GM12878 (cell line): ENCODE measurements at regions not wholly inside any gene's neighbourhood (a gene's known extent, or its start where the extent isn't known, plus 50 kb on each side); places are given as distances from the start of the nearest gene placed in this dataset.

Source experiments
- ATAC-seq: fragments of 200-7000 bp; cut with Tn5 transposase; 3 replicates; pipeline ENCODE4 v1.9.1; 2020; ENCODE audit warnings: mild to moderate bottlenecking, moderate library complexity
- BruUV-seq: library from RNA; stranded (reverse); fragments of 400-500 nt; replicated peaks from 2 replicates; lab custom pipeline; 2021; lab: Mats Ljungman, UMichigan
- CTCF ChIA-PET: fragments of 300-600 bp; sonication (Branson Sonifier 250); formaldehyde crosslinking; extraction: SDS; loops from one replicate; lab custom pipeline; 2021; ENCODE audit warnings: inconsistent platforms; lab: Yijun Ruan, JAX
- POLR2A ChIA-PET: fragments of 350-600 bp; formaldehyde crosslinking; extraction: SDS; loops from one replicate; lab custom pipeline; 2021; ENCODE audit warnings: inconsistent platforms; lab: Charles Lee
- RAD21 ChIA-PET: fragments of 300-600 bp; sonication (Branson Sonifier 250); formaldehyde crosslinking; loops from one replicate; lab custom pipeline; 2023; ENCODE audit warnings: antibody characterized with exemption; ENCODE audit not compliant: unreplicated experiment; lab: Charles Lee
- SMC1A ChIA-PET: fragments of 300-600 bp; sonication (Branson Sonifier 250); formaldehyde crosslinking; loops from one replicate; lab custom pipeline; 2023; ENCODE audit not compliant: unreplicated experiment, uncharacterized antibody; lab: Charles Lee
- DNase-seq: peaks from one replicate; pipeline ENCODE4 v3.0.0-alpha.2; 2011; ENCODE audit warnings: low read depth, low spot score
- FAIRE-seq: peaks from 3 replicates; lab custom pipeline; 2011; peaks lifted over from hg19 to GRCh38; lab: Jason Lieb, UNC
- H2AFZ ChIP-seq: 2 replicates; pipeline ENCODE4 v1.6.0; 2011; ENCODE audit warnings: low read depth, low read length, control low read depth; ENCODE audit not compliant: control insufficient read depth
- H3K27ac ChIP-seq: 2 replicates; pipeline ENCODE4 v1.5.1; 2011; ENCODE audit warnings: control low read depth; ENCODE audit not compliant: control insufficient read depth, insufficient read depth
- H3K27me3 ChIP-seq, 2 experiments: replicated peaks in 1 of 2; 2 replicates each; pipeline versions ENCODE4 v1.6.0 to v1.6.1; 2011; ENCODE audit warnings: low read length in 1 of 2; ENCODE audit not compliant: control insufficient read depth in 2 of 2, insufficient read depth in 2 of 2
- H3K36me3 ChIP-seq, 2 experiments: 2 replicates each; pipeline ENCODE4 v1.5.1; 2011; ENCODE audit warnings: low read length in 1 of 2; ENCODE audit not compliant: control insufficient read depth in 2 of 2, insufficient read depth in 2 of 2
- H3K4me1 ChIP-seq: 2 replicates; pipeline ENCODE4 v1.6.1; 2011; ENCODE audit warnings: mild to moderate bottlenecking, low read length, moderate library complexity, mixed read lengths; ENCODE audit not compliant: control insufficient read depth, insufficient read depth
- H3K4me2 ChIP-seq: 2 replicates; pipeline ENCODE4 v1.6.0; 2011; ENCODE audit warnings: control low read depth; ENCODE audit not compliant: control insufficient read depth, insufficient read depth
- H3K4me3 ChIP-seq: fragments of 200-600 bp; sonication (generic); 2 replicates; pipeline ENCODE4 v1.5.1; 2016
- H3K79me2 ChIP-seq: 2 replicates; pipeline ENCODE4 v1.6.0; 2011; ENCODE audit warnings: low read length; ENCODE audit not compliant: control insufficient read depth, insufficient read depth
- H3K9ac ChIP-seq: 2 replicates; pipeline ENCODE4 v1.8.0; 2011; ENCODE audit warnings: low read length, control low read depth, mixed read lengths; ENCODE audit not compliant: control insufficient read depth, insufficient read depth
- H3K9me3 ChIP-seq: replicated peaks from 3 replicates; pipeline ENCODE4 v1.5.1; 2011; ENCODE audit warnings: mild to moderate bottlenecking, low read length; ENCODE audit not compliant: control insufficient read depth, insufficient read depth
- H4K20me1 ChIP-seq: 2 replicates; pipeline ENCODE4 v1.6.0; 2011; ENCODE audit not compliant: control insufficient read depth, insufficient read depth
- CREB1 ChIP-seq: IDR thresholded peaks from 2 replicates; pipeline ENCODE4 v1.6.1; 2012; ENCODE audit warnings: low read depth, mild to moderate bottlenecking, inconsistent platforms
- EZH2 ChIP-seq: IDR thresholded peaks from 2 replicates; pipeline ENCODE4 v1.6.1; 2012; ENCODE audit warnings: low read depth, mild to moderate bottlenecking, control low read depth, inconsistent platforms, low read length, borderline replicate concordance; ENCODE audit not compliant: control insufficient read depth
- HCFC1 ChIP-seq: fragments of 150-350 bp; IDR thresholded peaks from 2 replicates; pipeline ENCODE4 v1.6.1; 2014; ENCODE audit warnings: low read length
- MAX ChIP-seq: IDR thresholded peaks from 2 replicates; pipeline ENCODE4 v1.6.1; 2012; ENCODE audit warnings: low read depth, low read length, improper control_type of control experiment
- NR2C1 ChIP-seq: fragments of 450-650 bp; IDR thresholded peaks from 2 replicates; pipeline ENCODE4 v1.6.1; 2017; ENCODE audit warnings: antibody characterized with exemption, mild to moderate bottlenecking, moderate library complexity
- RAD51 ChIP-seq: fragments of 450-650 bp; IDR thresholded peaks from 2 replicates; pipeline ENCODE4 v1.6.1; 2016; ENCODE audit warnings: moderate library complexity, mild to moderate bottlenecking, inconsistent platforms
- RUNX3 ChIP-seq: IDR thresholded peaks from 2 replicates; pipeline ENCODE4 v1.6.1; 2012; ENCODE audit warnings: low read length, inconsistent platforms
- SIN3A ChIP-seq: IDR thresholded peaks from 2 replicates; pipeline ENCODE4 v1.6.1; 2012; ENCODE audit warnings: low read depth, low read length, improper control_type of control experiment
- TBL1XR1 ChIP-seq: IDR thresholded peaks from 2 replicates; pipeline ENCODE4 v1.6.1; 2012; ENCODE audit warnings: low read depth, low read length, improper control_type of control experiment
- TCF3 ChIP-seq: IDR thresholded peaks from 2 replicates; pipeline ENCODE4 v1.6.1; 2012; ENCODE audit warnings: low read depth, mild to moderate bottlenecking, low read length, borderline replicate concordance; ENCODE audit not compliant: insufficient read depth
- TCF7 ChIP-seq: IDR thresholded peaks from 2 replicates; pipeline ENCODE4 v1.6.1; 2014; ENCODE audit warnings: antibody characterized with exemption, borderline replicate concordance
- ZNF384 ChIP-seq: IDR thresholded peaks from 2 replicates; pipeline ENCODE4 v1.6.1; 2012; ENCODE audit warnings: low read depth, mild to moderate bottlenecking, low read length, improper control_type of control experiment, borderline replicate concordance
- ZNF622 ChIP-seq: fragments of 450-650 bp; IDR thresholded peaks from 2 replicates; pipeline ENCODE4 v1.6.1; 2017; ENCODE audit warnings: mild to moderate bottlenecking, inconsistent platforms
- ZZZ3 ChIP-seq: IDR thresholded peaks from 2 replicates; pipeline ENCODE4 v1.6.1; 2011; ENCODE audit warnings: low read depth; ENCODE audit not compliant: control insufficient read depth, insufficient read length
- WGBS: methylation state at CpG from one replicate; pipeline ENCODE4 v1.1.6; 2016; ENCODE audit warnings: low lambda C conversion rate; ENCODE audit not compliant: insufficient replicate concordance, insufficient coverage; ENCODE audit errors: missing lambda C conversion rate; 5-methylcytosine and 5-hydroxymethylcytosine counted together
- in situ Hi-C: fragments of 300-500 bp; cut with MboI; formaldehyde crosslinking; loops from 9 replicates; pipeline ENCODE4 v1.14.3; 2018; ENCODE audit warnings: mixed read lengths
- intact Hi-C: fragments of 100-400 bp; cut with micrococcal nuclease; formaldehyde crosslinking; loops from one replicate; pipeline ENCODE4 v1.14.2; 2022; ENCODE audit not compliant: unreplicated experiment
- TF ChIP-seq, protein P1 (sequence below): fragments of 450-650 bp; IDR thresholded peaks from 2 replicates; pipeline ENCODE4 v1.6.1; 2017; ENCODE audit warnings: mild to moderate bottlenecking, moderate library complexity
- TF ChIP-seq, protein P2 (sequence below): fragments of 450-650 bp; IDR thresholded peaks from 2 replicates; pipeline ENCODE4 v1.6.1; 2017; ENCODE audit warnings: low read depth, mild to moderate bottlenecking, moderate library complexity

GRCh38 chr3:43161684-43162229 lies 55.9 kb upstream of the POMGNT2 start (continued):
- TF ChIP-seq, protein P1, sequence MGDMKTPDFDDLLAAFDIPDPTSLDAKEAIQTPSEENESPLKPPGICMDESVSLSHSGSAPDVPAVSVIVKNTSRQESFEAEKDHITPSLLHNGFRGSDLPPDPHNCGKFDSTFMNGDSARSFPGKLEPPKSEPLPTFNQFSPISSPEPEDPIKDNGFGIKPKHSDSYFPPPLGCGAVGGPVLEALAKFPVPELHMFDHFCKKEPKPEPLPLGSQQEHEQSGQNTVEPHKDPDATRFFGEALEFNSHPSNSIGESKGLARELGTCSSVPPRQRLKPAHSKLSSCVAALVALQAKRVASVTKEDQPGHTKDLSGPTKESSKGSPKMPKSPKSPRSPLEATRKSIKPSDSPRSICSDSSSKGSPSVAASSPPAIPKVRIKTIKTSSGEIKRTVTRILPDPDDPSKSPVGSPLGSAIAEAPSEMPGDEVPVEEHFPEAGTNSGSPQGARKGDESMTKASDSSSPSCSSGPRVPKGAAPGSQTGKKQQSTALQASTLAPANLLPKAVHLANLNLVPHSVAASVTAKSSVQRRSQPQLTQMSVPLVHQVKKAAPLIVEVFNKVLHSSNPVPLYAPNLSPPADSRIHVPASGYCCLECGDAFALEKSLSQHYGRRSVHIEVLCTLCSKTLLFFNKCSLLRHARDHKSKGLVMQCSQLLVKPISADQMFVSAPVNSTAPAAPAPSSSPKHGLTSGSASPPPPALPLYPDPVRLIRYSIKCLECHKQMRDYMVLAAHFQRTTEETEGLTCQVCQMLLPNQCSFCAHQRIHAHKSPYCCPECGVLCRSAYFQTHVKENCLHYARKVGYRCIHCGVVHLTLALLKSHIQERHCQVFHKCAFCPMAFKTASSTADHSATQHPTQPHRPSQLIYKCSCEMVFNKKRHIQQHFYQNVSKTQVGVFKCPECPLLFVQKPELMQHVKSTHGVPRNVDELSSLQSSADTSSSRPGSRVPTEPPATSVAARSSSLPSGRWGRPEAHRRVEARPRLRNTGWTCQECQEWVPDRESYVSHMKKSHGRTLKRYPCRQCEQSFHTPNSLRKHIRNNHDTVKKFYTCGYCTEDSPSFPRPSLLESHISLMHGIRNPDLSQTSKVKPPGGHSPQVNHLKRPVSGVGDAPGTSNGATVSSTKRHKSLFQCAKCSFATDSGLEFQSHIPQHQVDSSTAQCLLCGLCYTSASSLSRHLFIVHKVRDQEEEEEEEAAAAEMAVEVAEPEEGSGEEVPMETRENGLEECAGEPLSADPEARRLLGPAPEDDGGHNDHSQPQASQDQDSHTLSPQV: no peak
- TF ChIP-seq TCF7 (no peak), MAX (no peak), TCF3 (no peak), SIN3A (no peak), NR2C1 (no peak), RUNX3 (no peak), TBL1XR1 (no peak)
- TF ChIP-seq, all 136 proteins: peak for 0

- ChIA-PET SMC1A (interaction anchor here (0.6 to 5.3 kb wide), 11 partner anchors 9 to 342 kb away, joined by 3 to 79 read pairs (median 3); no protein-coding TSS in a partner anchor), POLR2A (no interaction called here), CTCF (interaction anchor here (1.1 to 7.6 kb wide), 5 partner anchors 15 to 342 kb away, joined by 3 to 84 read pairs (median 30); no protein-coding TSS in a partner anchor), RAD21 (interaction anchor here (0.9 to 1.4 kb wide), 6 partner anchors 72 to 342 kb away, joined by 3 to 6 read pairs (median 4); no protein-coding TSS in a partner anchor)
- no TSS peak for BruUV-seq
- WGBS: 59% methylated on average over 1 of the region's 1 CpG
- in situ Hi-C loops: loop anchor here (5.0 kb wide), 1 partner anchor 217 kb away; no protein-coding TSS in a partner anchor
- Histone ChIP-seq H3K4me1 (no peaks in the 10 kb centered on the region; the same call in 1 of the 2 replicates), H3K9me3 (no peaks in the 10 kb centered on the region), H3K4me3 (no peak overlapping the region), H2AFZ (no peak overlapping the region), H3K36me3 (no peaks in the 10 kb centered on the region), H3K4me2 (no peak overlapping the region), H3K27me3 (no peaks in the 10 kb centered on the region), H3K79me2 (no peaks in the 10 kb centered on the region), H4K20me1 (no peaks in the 10 kb centered on the region), H3K27ac (no peak overlapping the region), H3K9ac (no peak overlapping the region)
- intact Hi-C loops: loop anchor here (5.0 kb wide), 2 partner anchors 62 to 342 kb away; no protein-coding TSS in a partner anchor
- DNase-seq (no peak), FAIRE-seq (no peak), ATAC-seq (no peak)
- TF ChIP-seq RAD51: no peak
- TF ChIP-seq TCF3: no peak
- TF ChIP-seq ZNF384: no peak
- no peak for TF ChIP-seq HCFC1
- TF ChIP-seq, protein P2, sequence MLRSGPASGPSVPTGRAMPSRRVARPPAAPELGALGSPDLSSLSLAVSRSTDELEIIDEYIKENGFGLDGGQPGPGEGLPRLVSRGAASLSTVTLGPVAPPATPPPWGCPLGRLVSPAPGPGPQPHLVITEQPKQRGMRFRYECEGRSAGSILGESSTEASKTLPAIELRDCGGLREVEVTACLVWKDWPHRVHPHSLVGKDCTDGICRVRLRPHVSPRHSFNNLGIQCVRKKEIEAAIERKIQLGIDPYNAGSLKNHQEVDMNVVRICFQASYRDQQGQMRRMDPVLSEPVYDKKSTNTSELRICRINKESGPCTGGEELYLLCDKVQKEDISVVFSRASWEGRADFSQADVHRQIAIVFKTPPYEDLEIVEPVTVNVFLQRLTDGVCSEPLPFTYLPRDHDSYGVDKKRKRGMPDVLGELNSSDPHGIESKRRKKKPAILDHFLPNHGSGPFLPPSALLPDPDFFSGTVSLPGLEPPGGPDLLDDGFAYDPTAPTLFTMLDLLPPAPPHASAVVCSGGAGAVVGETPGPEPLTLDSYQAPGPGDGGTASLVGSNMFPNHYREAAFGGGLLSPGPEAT: no peak
- no peak for TF ChIP-seq CREB1
- no peak for TF ChIP-seq ZZZ3
- TF ChIP-seq ZNF622: no peak
- TF ChIP-seq EZH2: no peak
These were observed 54.8 kb upstream of the POMGNT2 start for GRCh38 chr3:43160664-43161063.
